ENCODE measurements at regions not wholly inside any gene's neighbourhood (a gene's known extent, or its start where the extent isn't known, plus 50 kb on each side); places are given as distances from the start of the nearest gene placed in this dataset.

DNA sequence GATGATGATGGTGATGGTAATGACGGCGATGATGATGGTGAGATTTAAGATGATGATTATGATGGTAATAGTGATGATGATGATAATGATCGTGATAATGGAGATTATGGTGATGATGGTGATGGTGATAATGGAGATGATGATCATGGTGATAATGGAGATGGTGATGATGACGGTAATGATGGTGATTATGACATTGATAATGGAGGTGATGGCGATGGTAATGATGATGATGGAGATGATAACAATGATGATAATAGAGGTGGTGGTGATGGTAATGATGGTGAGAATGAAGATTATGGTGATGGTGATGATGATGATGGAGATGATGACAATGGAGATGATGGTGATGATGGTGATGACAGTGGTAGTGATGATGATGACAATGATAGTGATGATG lies 69.7 kb downstream of the MED10 start:
- TF ChIP-seq, protein P1, sequence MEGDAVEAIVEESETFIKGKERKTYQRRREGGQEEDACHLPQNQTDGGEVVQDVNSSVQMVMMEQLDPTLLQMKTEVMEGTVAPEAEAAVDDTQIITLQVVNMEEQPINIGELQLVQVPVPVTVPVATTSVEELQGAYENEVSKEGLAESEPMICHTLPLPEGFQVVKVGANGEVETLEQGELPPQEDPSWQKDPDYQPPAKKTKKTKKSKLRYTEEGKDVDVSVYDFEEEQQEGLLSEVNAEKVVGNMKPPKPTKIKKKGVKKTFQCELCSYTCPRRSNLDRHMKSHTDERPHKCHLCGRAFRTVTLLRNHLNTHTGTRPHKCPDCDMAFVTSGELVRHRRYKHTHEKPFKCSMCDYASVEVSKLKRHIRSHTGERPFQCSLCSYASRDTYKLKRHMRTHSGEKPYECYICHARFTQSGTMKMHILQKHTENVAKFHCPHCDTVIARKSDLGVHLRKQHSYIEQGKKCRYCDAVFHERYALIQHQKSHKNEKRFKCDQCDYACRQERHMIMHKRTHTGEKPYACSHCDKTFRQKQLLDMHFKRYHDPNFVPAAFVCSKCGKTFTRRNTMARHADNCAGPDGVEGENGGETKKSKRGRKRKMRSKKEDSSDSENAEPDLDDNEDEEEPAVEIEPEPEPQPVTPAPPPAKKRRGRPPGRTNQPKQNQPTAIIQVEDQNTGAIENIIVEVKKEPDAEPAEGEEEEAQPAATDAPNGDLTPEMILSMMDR (conservative IDR thresholded peaks at IDR 0.05) = no peak
- TF ChIP-seq ZFX (IDR thresholded peaks at IDR 0.05) = no peak
